ENCODE measurements at regions not wholly inside any gene's neighbourhood (a gene's known extent, or its start where the extent isn't known, plus 50 kb on each side); places are given as distances from the start of the nearest gene placed in this dataset.

GRCh38 chr11:134587345-134587744 is 175.3 kb upstream of the B3GAT1 start:
- TF ChIP-seq CTCF (IDR thresholded peaks at IDR 0.05; ENCODE audit: low read depth, low read length) = no peak
- no peak for TF ChIP-seq POLR2A (IDR thresholded peaks at IDR 0.05; ENCODE audit: extremely low read depth, insufficient read length)

Measured in NB4 (cell line).